Right kidney (tissue), 1 donor: ENCODE measurements at regions not wholly inside any gene's neighbourhood (a gene's known extent, or its start where the extent isn't known, plus 50 kb on each side); places are given as distances from the start of the nearest gene placed in this dataset.

Experiments used
- DNase-seq: peaks from one replicate; pipeline ENCODE4 v3.0.0-alpha.2; 2016

- no peak for DNase-seq
Observed at GRCh38 chr18:39031647-39032046, 1466.0 kb upstream of the CELF4 start.

GRCh38 chr18:39030124-39030655 lies 1464.6 kb upstream of the CELF4 start:
- no peak for DNase-seq

GRCh38 chr18:39025531-39025930 lies 1459.9 kb upstream of the CELF4 start:
- no peak for DNase-seq

- DNase-seq = no peak
Observed at GRCh38 chr18:39019989-39020388, 1454.4 kb upstream of the CELF4 start.

- no peak for DNase-seq
Observed at GRCh38 chr18:39007031-39007902, 1441.7 kb upstream of the CELF4 start.

GRCh38 chr18:38996056-38996455 lies 1430.5 kb upstream of the CELF4 start:
- DNase-seq = no peak

- no peak for DNase-seq
Observed at GRCh38 chr18:38993342-38993741, 1427.7 kb upstream of the CELF4 start.

GRCh38 chr18:38984968-38985367 lies 1419.4 kb upstream of the CELF4 start:
- DNase-seq = no peak

- no peak for DNase-seq
Observed at GRCh38 chr18:38982072-38982471, 1416.5 kb upstream of the CELF4 start.

GRCh38 chr18:38981389-38981788 lies 1415.8 kb upstream of the CELF4 start:
- no peak for DNase-seq

GRCh38 chr18:38980420-38980819 lies 1414.8 kb upstream of the CELF4 start:
- no peak for DNase-seq

GRCh38 chr18:38972571-38972970 lies 1407.0 kb upstream of the CELF4 start:
- no peak for DNase-seq

GRCh38 chr18:38971881-38972280 lies 1406.3 kb upstream of the CELF4 start:
- no peak for DNase-seq

GRCh38 chr18:38966841-38967240 lies 1401.2 kb upstream of the CELF4 start:
- DNase-seq = no peak

- no peak for DNase-seq
Observed at GRCh38 chr18:38963943-38964660, 1398.5 kb upstream of the CELF4 start.

- DNase-seq = no peak
Observed at GRCh38 chr18:38961880-38962279, 1396.3 kb upstream of the CELF4 start.

GRCh38 chr18:38957736-38958135 lies 1392.1 kb upstream of the CELF4 start:
- no peak for DNase-seq

GRCh38 chr18:38956068-38956467 lies 1390.5 kb upstream of the CELF4 start:
- DNase-seq = no peak

- no peak for DNase-seq
Observed at GRCh38 chr18:38951633-38952032, 1386.0 kb upstream of the CELF4 start.

- DNase-seq = no peak
Observed at GRCh38 chr18:38948436-38948835, 1382.8 kb upstream of the CELF4 start.

GRCh38 chr18:38944446-38945024 lies 1378.9 kb upstream of the CELF4 start:
- no peak for DNase-seq

GRCh38 chr18:38941711-38942561 lies 1376.3 kb upstream of the CELF4 start:
- DNase-seq = no peak
